HG03280 (cell line): ENCODE measurements at regions not wholly inside any gene's neighbourhood (a gene's known extent, or its start where the extent isn't known, plus 50 kb on each side); places are given as distances from the start of the nearest gene placed in this dataset.

Experiments
- ATAC-seq: cut with Tn5 transposase; IDR thresholded peaks from one replicate; pipeline ENCODE4 v1.9.1; 2021; ENCODE audit warnings: mild to moderate bottlenecking, moderate library complexity; ENCODE audit not compliant: unreplicated experiment

- no peak for ATAC-seq
Observed at GRCh38 chr3:197353001-197353866, 54.8 kb upstream of the DLG1 start.

- no peak for ATAC-seq
Observed at GRCh38 chr3:197352382-197352781, 54.0 kb upstream of the DLG1 start.

- ATAC-seq: no peak
Observed at GRCh38 chr3:197350446-197350845, 52.0 kb upstream of the DLG1 start.

GRCh38 chr3:197349368-197349767 lies 51.0 kb upstream of the DLG1 start:
- ATAC-seq: no peak
